Suprapubic skin (tissue), 4 donors: ENCODE measurements at regions not wholly inside any gene's neighbourhood (a gene's known extent, or its start where the extent isn't known, plus 50 kb on each side); places are given as distances from the start of the nearest gene placed in this dataset.

Experiments
- CTCF ChIP-seq, 2 donors: fragments of 200-600 bp in 1 of 2; fragments of 450-650 bp in 1 of 2; sonication (generic) in 1 of 2; IDR thresholded peaks; one replicate each; pipeline ENCODE4 v1.5.1; 2016 to 2019; ENCODE audit warnings: antibody characterized with exemption in 2 of 2, mild to moderate bottlenecking in 1 of 2, moderate library complexity in 1 of 2
- EP300 ChIP-seq: sonication (generic); formaldehyde crosslinking; IDR thresholded peaks from one replicate; pipeline ENCODE4 v1.6.1; 2017; ENCODE audit warnings: antibody characterized with exemption
- POLR2A ChIP-seq, 2 donors: fragments of 450-650 bp; IDR thresholded peaks; one replicate each; pipeline ENCODE4 v1.6.1; 2017; ENCODE audit warnings: antibody characterized with exemption in 2 of 2, mild to moderate bottlenecking in 2 of 2, moderate library complexity in 2 of 2
- POLR2AphosphoS5 ChIP-seq, 3 donors: sonication (generic); formaldehyde crosslinking; IDR thresholded peaks; one replicate each; pipeline ENCODE4 v1.6.1; 2017; ENCODE audit warnings: antibody characterized with exemption in 3 of 3

GRCh38 chr7:1357601-1358271 is 101.5 kb downstream of the MICALL2 start:
- TF ChIP-seq CTCF (IDR thresholded peaks at IDR 0.05) (no peak), POLR2AphosphoS5 (IDR thresholded peaks at IDR 0.05) (no peak), POLR2A (IDR thresholded peaks at IDR 0.05) (no peak), EP300 (no peak)
